ENCODE measurements at regions not wholly inside any gene's neighbourhood (a gene's known extent, or its start where the extent isn't known, plus 50 kb on each side); places are given as distances from the start of the nearest gene placed in this dataset.

GRCh38 chr20:40090236-40090635, 598.8 kb downstream of the MAFB start:
- CTCF ChIA-PET, result no interaction called here
- dilution Hi-C loops (cut with MboI; ENCODE audit: extremely low pct_ligation_motif_present, low sequenced_read_pairs), result no loop called here
- BruUV-seq (replicated peaks), result no TSS peak
- H3K4me2 ChIP-seq (ENCODE audit: insufficient read depth, low read length), result no peak overlapping the region
- no peaks in the 10 kb centered on the region for H3K4me1 ChIP-seq (ENCODE audit: control insufficient read depth, extremely low read depth, insufficient read depth, low read length)
- no peaks in the 10 kb centered on the region for H4K20me1 ChIP-seq (replicated peaks; ENCODE audit: control insufficient read depth, extremely low read depth, insufficient read depth, low read length)
- no peak overlapping the region for H3K4me3 ChIP-seq (replicated peaks in 1 of 3; ENCODE audit: insufficient read depth in 1 of 3, low read depth in 1 of 3, low read length in 3 of 3)
- no peaks in the 10 kb centered on the region for H3K36me3 ChIP-seq (ENCODE audit: control insufficient read depth in 2 of 2, extremely low read depth in 1 of 2, insufficient read depth in 2 of 2, low read length in 2 of 2)
- no peak overlapping the region for H3K9ac ChIP-seq (replicated peaks; ENCODE audit: extremely low read depth, insufficient read depth, low read length)
- TF ChIP-seq FOS (IDR thresholded peaks at IDR 0.05; ENCODE audit: borderline replicate concordance, insufficient read depth, low read length), result no peak
- TF ChIP-seq CTCF (IDR thresholded peaks at IDR 0.05; ENCODE audit: extremely low read depth in 1 of 2, insufficient read depth in 1 of 2, low read depth in 1 of 2, low read length in 2 of 2), result no peak
- no peak for TF ChIP-seq POLR2A (IDR thresholded peaks at IDR 0.05; ENCODE audit: low read depth, low read length)
- TF ChIP-seq GATA2 (IDR thresholded peaks at IDR 0.05; ENCODE audit: insufficient read depth, insufficient read length, low read depth, low read length), result no peak
- TF ChIP-seq MAX (IDR thresholded peaks at IDR 0.05; ENCODE audit: insufficient read depth, insufficient read length), result no peak
- no peak for TF ChIP-seq JUN (IDR thresholded peaks at IDR 0.05; ENCODE audit: borderline replicate concordance, insufficient read depth, insufficient read length, low read depth)
- no peak for TF ChIP-seq MYC (IDR thresholded peaks at IDR 0.05; ENCODE audit: low read depth, low read length)
- no peak for TF ChIP-seq EZH2 (IDR thresholded peaks at IDR 0.05; ENCODE audit: borderline replicate concordance, low read depth, low read length, severe bottlenecking)
- no peak for TF ChIP-seq POLR2AphosphoS5 (IDR thresholded peaks at IDR 0.05; ENCODE audit: insufficient read depth, low read depth, low read length)
- DNase-seq (ENCODE audit: low read depth, low spot score) (no peak), FAIRE-seq (no peak)
- H3K79me2 ChIP-seq (ENCODE audit: control insufficient read depth, insufficient read depth, low read length), result no peaks in the 10 kb centered on the region
- no peak overlapping the region for H2AFZ ChIP-seq (ENCODE audit: low read depth, low read length)
- H3K9me3 ChIP-seq (replicated peaks; ENCODE audit: control insufficient read depth, insufficient read depth, low read length), result no peaks in the 10 kb centered on the region
- POLR2A ChIA-PET, result no interaction called here
- H3K27ac ChIP-seq (ENCODE audit: insufficient read depth, low read depth, low read length), result no peak overlapping the region
- no peaks in the 10 kb centered on the region for H3K9me1 ChIP-seq (replicated peaks; ENCODE audit: control insufficient read depth, extremely low read depth, insufficient read depth, low read length)
- no peaks in the 10 kb centered on the region for H3K27me3 ChIP-seq (ENCODE audit: control insufficient read depth in 2 of 2, insufficient read depth in 2 of 2, low read length in 2 of 2)
- intact Hi-C loops (cut with micrococcal nuclease), result no loop called here
